Tibial nerve (tissue), 4 donors: ENCODE measurements at regions not wholly inside any gene's neighbourhood (a gene's known extent, or its start where the extent isn't known, plus 50 kb on each side); places are given as distances from the start of the nearest gene placed in this dataset.

Experiments used
- DNase-seq, 2 donors: peaks; one replicate each; pipeline ENCODE4 v3.0.0-alpha.2; 2019; ENCODE audit warnings: low spot score in 2 of 2
- H3K27ac ChIP-seq, 4 donors: fragments of 200-600 bp; sonication (generic) in 3 of 4; one replicate each; pipeline ENCODE4 v1.5.1; 2017 to 2019; ENCODE audit warnings: mild to moderate bottlenecking in 1 of 4
- H3K27me3 ChIP-seq, 2 donors: fragments of 200-600 bp; sonication (generic) in 1 of 2; one replicate each; pipeline versions ENCODE4 v1.5.1 to v1.6.0; 2017 to 2019
- H3K36me3 ChIP-seq, 3 donors: fragments of 200-600 bp; sonication (generic); one replicate each; pipeline ENCODE4 v1.5.1; 2018 to 2019
- H3K4me1 ChIP-seq, 4 donors: fragments of 200-600 bp; sonication (generic) in 3 of 4; one replicate each; pipeline ENCODE4 v1.5.1; 2017 to 2019
- H3K4me3 ChIP-seq, 4 donors: fragments of 200-600 bp; sonication (generic) in 3 of 4; one replicate each; pipeline ENCODE4 v1.5.1; 2017 to 2019; ENCODE audit warnings: mild to moderate bottlenecking in 1 of 4, moderate library complexity in 1 of 4
- H3K9me3 ChIP-seq, 4 donors: fragments of 200-600 bp; sonication (generic) in 3 of 4; one replicate each; pipeline ENCODE4 v1.5.1; 2017 to 2019
- CTCF ChIP-seq, 5 experiments: fragments of 200-600 bp in 3 of 5; fragments of 450-650 bp in 2 of 5; sonication (generic) in 3 of 5; IDR thresholded peaks; one replicate each; pipeline ENCODE4 v1.5.1; 2016 to 2019; ENCODE audit warnings: antibody characterized with exemption in 5 of 5, mild to moderate bottlenecking in 3 of 5, moderate library complexity in 2 of 5
- EP300 ChIP-seq, 2 donors: sonication (generic); formaldehyde crosslinking; IDR thresholded peaks; one replicate each; pipeline ENCODE4 v1.6.1; 2017; ENCODE audit warnings: antibody characterized with exemption in 2 of 2, mild to moderate bottlenecking in 1 of 2
- POLR2A ChIP-seq, 2 donors: fragments of 450-650 bp; IDR thresholded peaks; one replicate each; pipeline ENCODE4 v1.6.1; 2017; ENCODE audit warnings: antibody characterized with exemption in 2 of 2, mild to moderate bottlenecking in 2 of 2, moderate library complexity in 2 of 2
- WGBS, 2 donors: methylation state at CpG; one replicate each; pipeline ENCODE4 v1.1.5; 2018; 5-methylcytosine and 5-hydroxymethylcytosine counted together

GRCh38 chr2:212752730-212753351 is 214.2 kb upstream of the ERBB4 start:
- Histone ChIP-seq H3K36me3 (no peaks in the 10 kb centered on the region), H3K9me3 (peaks cover 0 to 28% (median 2%) of the 10 kb centered on the region in 4 donors), H3K4me3 (no peak overlapping the region), H3K27me3 (no peaks in the 10 kb centered on the region), H3K27ac (no peak overlapping the region), H3K4me1 (no peaks in the 10 kb centered on the region)
- WGBS, 2 donors: 53 to 66% methylated on average over 2 of the region's 2 CpGs
- DNase-seq: no peak
- TF ChIP-seq CTCF (IDR thresholded peaks at IDR 0.05): no peak
- TF ChIP-seq POLR2A (IDR thresholded peaks at IDR 0.05): no peak
- no peak for TF ChIP-seq EP300 (IDR thresholded peaks at IDR 0.05)

GRCh38 chr2:212745359-212745758 is 206.8 kb upstream of the ERBB4 start:
- Histone ChIP-seq H3K27me3 (no peaks in the 10 kb centered on the region), H3K4me1 (no peaks in the 10 kb centered on the region), H3K4me3 (no peak overlapping the region), H3K27ac (no peak overlapping the region), H3K9me3 (no peaks in the 10 kb centered on the region), H3K36me3 (no peaks in the 10 kb centered on the region)
- DNase-seq: no peak
- TF ChIP-seq EP300 (IDR thresholded peaks at IDR 0.05) (no peak), CTCF (IDR thresholded peaks at IDR 0.05) (no peak), POLR2A (IDR thresholded peaks at IDR 0.05) (no peak)

GRCh38 chr2:212737392-212738172 is 199.0 kb upstream of the ERBB4 start:
- H3K27ac ChIP-seq: no peak overlapping the region
- H3K36me3 ChIP-seq: no peaks in the 10 kb centered on the region
- TF ChIP-seq POLR2A (IDR thresholded peaks at IDR 0.05) (no peak), CTCF (IDR thresholded peaks at IDR 0.05) (no peak), EP300 (IDR thresholded peaks at IDR 0.05) (no peak)
- no peak overlapping the region for H3K4me3 ChIP-seq
- H3K27me3 ChIP-seq: no peaks in the 10 kb centered on the region
- DNase-seq: no peak
- WGBS, 2 donors: 73 to 76% methylated on average over 4 of the region's 4 CpGs
- no peaks in the 10 kb centered on the region for H3K4me1 ChIP-seq
- no peaks in the 10 kb centered on the region for H3K9me3 ChIP-seq

GRCh38 chr2:212736385-212736726 is 197.8 kb upstream of the ERBB4 start:
- Histone ChIP-seq H3K4me1 (no peaks in the 10 kb centered on the region), H3K36me3 (no peaks in the 10 kb centered on the region), H3K27ac (no peak overlapping the region), H3K27me3 (no peaks in the 10 kb centered on the region), H3K4me3 (no peak overlapping the region), H3K9me3 (no peaks in the 10 kb centered on the region)
- WGBS, 2 donors: 85 to 100% methylated on average over 1 of the region's 1 CpG
- TF ChIP-seq CTCF (IDR thresholded peaks at IDR 0.05) (no peak), POLR2A (IDR thresholded peaks at IDR 0.05) (no peak), EP300 (IDR thresholded peaks at IDR 0.05) (no peak)
- DNase-seq: no peak

- H3K27me3 ChIP-seq: no peaks in the 10 kb centered on the region
- no peaks in the 10 kb centered on the region for H3K4me1 ChIP-seq
- H3K36me3 ChIP-seq: no peaks in the 10 kb centered on the region
- no peak for TF ChIP-seq EP300 (IDR thresholded peaks at IDR 0.05)
- no peak for TF ChIP-seq POLR2A (IDR thresholded peaks at IDR 0.05)
- no peak for TF ChIP-seq CTCF (IDR thresholded peaks at IDR 0.05)
- no peak overlapping the region for H3K4me3 ChIP-seq
- no peak overlapping the region for H3K27ac ChIP-seq
- H3K9me3 ChIP-seq: no peaks in the 10 kb centered on the region
- 72 to 79% methylated on average over 4 of the region's 4 CpGs for WGBS, 2 donors
- no peak for DNase-seq
Observed at GRCh38 chr2:212733273-212733672, 194.7 kb upstream of the ERBB4 start.
